ENCODE measurements at regions not wholly inside any gene's neighbourhood (a gene's known extent, or its start where the extent isn't known, plus 50 kb on each side); places are given as distances from the start of the nearest gene placed in this dataset.

GRCh38 chr4:58543465-58543864 lies 1433.3 kb upstream of the IGFBP7 start:
- TF ChIP-seq ZFHX2 (tag by site-specific recombination; conservative IDR thresholded peaks at IDR 0.05) (no peak), ZNF121 (tag by site-specific recombination; IDR thresholded peaks at IDR 0.05) (no peak), YY1 (tag by site-specific recombination; IDR thresholded peaks at IDR 0.05) (no peak), ZNF140 (tag by site-specific recombination; IDR thresholded peaks at IDR 0.05) (no peak)
